Neural crest cell (in vitro differentiated cells): ENCODE measurements at regions not wholly inside any gene's neighbourhood (a gene's known extent, or its start where the extent isn't known, plus 50 kb on each side); places are given as distances from the start of the nearest gene placed in this dataset.

Experiments
- DNase-seq: peaks from one replicate; pipeline ENCODE4 v3.0.0; 2021; ENCODE audit warnings: low read depth, mixed read lengths, low spot score
- H3K27ac Mint-ChIP-seq: one replicate; pipeline ENCODE4 v1.8.0; 2021; ENCODE audit warnings: mild to moderate bottlenecking, mixed read lengths; ENCODE audit not compliant: unreplicated experiment
- H3K27me3 Mint-ChIP-seq: 2 replicates; pipeline ENCODE4 v1.8.0; 2021; ENCODE audit warnings: low read depth, mild to moderate bottlenecking, mixed read lengths
- H3K36me3 Mint-ChIP-seq: 2 replicates; pipeline ENCODE4 v1.8.0; 2021; ENCODE audit warnings: low read depth, mild to moderate bottlenecking, mixed read lengths
- H3K4me1 Mint-ChIP-seq: 2 replicates; pipeline ENCODE4 v1.8.0; 2021; ENCODE audit warnings: mixed read lengths
- H3K4me3 Mint-ChIP-seq: one replicate; pipeline ENCODE4 v1.8.0; 2021; ENCODE audit warnings: mild to moderate bottlenecking, mixed read lengths
- H3K9me3 Mint-ChIP-seq: 2 replicates; pipeline ENCODE4 v1.8.0; 2021; ENCODE audit warnings: mixed read lengths
- TF ChIP-seq, protein P1 (sequence below): fragments of 200-600 bp; sonication (generic); conservative IDR thresholded peaks from 2 replicates; pipeline ENCODE4 v1.5.0; 2021; ENCODE audit warnings: antibody characterized with exemption, mild to moderate bottlenecking

DNA sequence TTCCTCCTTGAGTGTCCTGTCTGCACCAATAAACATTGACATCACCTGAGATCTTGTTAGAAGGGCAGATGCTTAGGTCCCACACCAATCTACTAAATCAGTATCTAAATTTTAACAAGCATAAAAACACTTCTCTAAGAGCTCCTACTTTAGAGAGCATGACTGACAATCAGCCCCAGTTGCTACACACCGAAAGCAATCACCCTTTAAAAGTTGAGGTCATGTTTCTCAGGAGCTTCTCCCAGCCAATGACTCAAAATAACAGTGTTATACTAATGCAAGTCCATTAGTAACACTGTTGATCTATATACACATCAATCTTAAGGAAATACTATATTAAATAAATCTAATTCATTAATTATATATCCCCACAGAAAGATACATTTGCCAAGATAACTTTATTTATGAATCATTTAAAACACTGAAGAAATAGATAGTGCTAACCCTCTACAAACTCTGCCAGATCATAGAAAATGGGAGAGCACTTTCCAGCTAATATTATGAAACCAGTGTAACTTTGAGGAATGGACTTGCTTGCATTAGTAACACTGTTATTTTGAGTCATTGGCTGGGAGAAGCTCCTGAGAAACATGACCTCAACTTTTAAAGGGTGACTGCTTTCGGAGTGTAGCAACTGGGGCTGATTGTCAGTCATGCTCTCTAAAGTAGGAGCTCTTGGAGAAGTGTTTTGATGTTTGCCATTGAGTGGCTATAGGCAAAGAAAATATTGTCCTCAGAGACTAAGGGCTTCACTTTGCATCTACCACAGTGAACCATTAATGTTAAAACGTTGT, 109.8 kb upstream of the HDX start:
- Mint-ChIP-seq H3K9me3 (peaks cover 13% of the 10 kb centered on the region), H3K27me3 (no peaks in the 10 kb centered on the region), H3K27ac (no peak overlapping the region), H3K4me1 (no peaks in the 10 kb centered on the region), H3K36me3 (no peaks in the 10 kb centered on the region), H3K4me3 (no peak overlapping the region)
- TF ChIP-seq, protein P1, sequence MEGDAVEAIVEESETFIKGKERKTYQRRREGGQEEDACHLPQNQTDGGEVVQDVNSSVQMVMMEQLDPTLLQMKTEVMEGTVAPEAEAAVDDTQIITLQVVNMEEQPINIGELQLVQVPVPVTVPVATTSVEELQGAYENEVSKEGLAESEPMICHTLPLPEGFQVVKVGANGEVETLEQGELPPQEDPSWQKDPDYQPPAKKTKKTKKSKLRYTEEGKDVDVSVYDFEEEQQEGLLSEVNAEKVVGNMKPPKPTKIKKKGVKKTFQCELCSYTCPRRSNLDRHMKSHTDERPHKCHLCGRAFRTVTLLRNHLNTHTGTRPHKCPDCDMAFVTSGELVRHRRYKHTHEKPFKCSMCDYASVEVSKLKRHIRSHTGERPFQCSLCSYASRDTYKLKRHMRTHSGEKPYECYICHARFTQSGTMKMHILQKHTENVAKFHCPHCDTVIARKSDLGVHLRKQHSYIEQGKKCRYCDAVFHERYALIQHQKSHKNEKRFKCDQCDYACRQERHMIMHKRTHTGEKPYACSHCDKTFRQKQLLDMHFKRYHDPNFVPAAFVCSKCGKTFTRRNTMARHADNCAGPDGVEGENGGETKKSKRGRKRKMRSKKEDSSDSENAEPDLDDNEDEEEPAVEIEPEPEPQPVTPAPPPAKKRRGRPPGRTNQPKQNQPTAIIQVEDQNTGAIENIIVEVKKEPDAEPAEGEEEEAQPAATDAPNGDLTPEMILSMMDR = no peak
- DNase-seq = no peak

DNA sequence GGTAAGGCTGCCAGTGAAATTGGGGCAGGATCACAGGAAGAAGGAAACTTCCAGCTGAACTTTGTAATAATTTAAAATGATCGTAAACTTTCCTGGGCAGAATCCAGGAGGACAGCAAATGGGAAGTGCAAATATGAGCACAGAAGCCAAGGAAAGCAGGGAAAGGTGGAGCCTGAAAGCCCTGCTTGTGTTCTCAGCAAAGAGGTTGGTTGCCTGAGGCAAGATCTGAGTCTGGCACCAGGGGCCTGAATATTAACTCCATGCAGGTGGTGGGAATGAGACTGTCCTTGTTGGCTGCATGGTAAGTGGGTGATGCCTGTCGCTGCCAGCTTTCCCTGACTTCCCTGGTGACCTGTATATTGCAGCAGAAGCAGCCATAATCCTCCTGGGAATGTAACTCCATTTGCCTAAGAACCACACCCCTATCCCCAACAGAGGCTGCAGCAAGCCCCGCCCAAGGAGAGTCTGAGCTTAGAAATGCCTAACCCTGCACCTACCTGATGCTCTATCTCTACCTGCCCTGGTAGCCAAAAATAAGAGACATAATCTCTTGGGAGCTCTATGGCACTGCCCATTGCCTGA, 132.0 kb upstream of the HDX start:
- H3K36me3 Mint-ChIP-seq = peaks cover 2% of the 10 kb centered on the region
- H3K27ac Mint-ChIP-seq = no peak overlapping the region
- H3K27me3 Mint-ChIP-seq = no peaks in the 10 kb centered on the region
- peaks cover 7% of the 10 kb centered on the region for H3K9me3 Mint-ChIP-seq
- H3K4me1 Mint-ChIP-seq = no peaks in the 10 kb centered on the region
- TF ChIP-seq, protein P1 = no peak
- H3K4me3 Mint-ChIP-seq = no peak overlapping the region
- DNase-seq = no peak

DNA sequence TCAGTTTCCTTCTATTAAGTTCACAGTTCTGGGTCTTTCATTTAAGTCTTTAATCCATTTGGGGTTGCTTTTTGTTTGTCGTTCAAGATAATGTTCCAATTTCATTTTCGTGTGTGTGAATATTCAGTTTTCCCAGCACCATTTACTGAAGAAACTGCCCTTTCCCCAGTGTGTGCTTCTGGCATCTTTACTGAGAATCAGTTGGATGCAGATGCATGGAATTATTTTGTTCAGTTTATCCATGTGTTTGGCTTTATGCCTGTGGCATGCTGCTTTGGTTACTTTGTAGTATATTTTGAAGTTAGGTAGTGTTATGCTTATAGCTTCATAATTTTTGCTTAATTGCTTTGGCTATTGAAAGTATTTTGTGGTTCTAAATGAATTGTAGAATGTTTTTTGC, 163.8 kb upstream of the HDX start:
- H3K36me3 Mint-ChIP-seq = no peaks in the 10 kb centered on the region
- H3K4me1 Mint-ChIP-seq = no peaks in the 10 kb centered on the region

DNA sequence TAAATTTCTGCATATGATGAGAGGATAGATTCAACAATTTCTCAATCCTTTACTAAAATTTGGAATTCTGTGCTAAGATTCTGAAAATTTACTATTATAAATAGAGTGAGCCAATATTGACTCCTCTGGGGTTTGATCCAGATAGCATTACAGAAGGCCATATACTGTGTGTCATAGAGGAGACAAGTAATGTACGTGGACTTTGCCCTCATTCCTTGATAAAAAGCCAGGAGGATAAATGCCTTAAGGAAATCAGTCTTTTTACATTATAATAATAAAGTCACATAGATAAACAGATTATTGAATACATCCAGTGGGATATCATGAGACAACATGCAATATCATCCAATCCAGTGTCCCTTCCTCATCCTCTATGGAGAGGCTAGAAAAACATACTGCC, 188.0 kb upstream of the HDX start:
- no peaks in the 10 kb centered on the region for H3K27me3 Mint-ChIP-seq

More for the DNA sequence above, 163.8 kb upstream of the HDX start:
- H3K27me3 Mint-ChIP-seq = no peaks in the 10 kb centered on the region
- no peak overlapping the region for H3K4me3 Mint-ChIP-seq
- no peaks in the 10 kb centered on the region for H3K9me3 Mint-ChIP-seq
- TF ChIP-seq, protein P1 = no peak
- no peak overlapping the region for H3K27ac Mint-ChIP-seq
- no peak for DNase-seq

DNA sequence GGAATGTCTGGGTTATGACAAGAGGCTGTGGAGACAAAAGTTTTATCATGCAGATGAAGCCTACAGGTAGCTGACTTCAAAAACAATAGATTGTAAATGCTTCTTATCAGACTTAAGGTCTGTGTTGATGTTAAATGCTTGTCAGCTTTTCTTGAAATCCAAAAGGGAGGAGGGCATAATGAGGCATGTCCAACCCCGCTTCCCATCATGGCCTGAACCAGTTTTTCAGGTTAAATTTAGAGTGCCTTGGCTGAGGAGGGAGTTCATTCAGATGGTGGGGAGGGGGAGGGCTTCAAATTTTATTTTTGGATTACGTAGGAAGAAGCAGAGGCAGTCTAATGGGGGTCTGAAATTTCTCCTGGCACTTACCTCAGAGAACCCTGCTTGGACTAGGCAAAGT, 207.7 kb upstream of the HDX start:
- Mint-ChIP-seq H3K36me3 (no peaks in the 10 kb centered on the region), H3K4me3 (no peak overlapping the region), H3K4me1 (no peaks in the 10 kb centered on the region), H3K9me3 (peaks cover 2% of the 10 kb centered on the region), H3K27ac (no peak overlapping the region), H3K27me3 (no peaks in the 10 kb centered on the region)
- TF ChIP-seq, protein P1 = no peak
- no peak for DNase-seq

More for the DNA sequence above, 188.0 kb upstream of the HDX start:
- DNase-seq = no peak
- TF ChIP-seq, protein P1 = no peak
- Mint-ChIP-seq H3K9me3 (peaks cover 3% of the 10 kb centered on the region), H3K27ac (no peak overlapping the region), H3K4me1 (no peaks in the 10 kb centered on the region), H3K4me3 (no peak overlapping the region), H3K36me3 (no peaks in the 10 kb centered on the region)
